Progenitor cell of endocrine pancreas (in vitro differentiated cells): ENCODE measurements at regions not wholly inside any gene's neighbourhood (a gene's known extent, or its start where the extent isn't known, plus 50 kb on each side); places are given as distances from the start of the nearest gene placed in this dataset.

Source experiments
- DNase-seq: peaks from one replicate; pipeline ENCODE4 v3.0.0; 2021; ENCODE audit warnings: low spot score; ENCODE audit not compliant: unreplicated experiment
- H3K27ac Mint-ChIP-seq: 2 replicates; pipeline ENCODE4 v1.8.0; 2021; ENCODE audit warnings: mild to moderate bottlenecking, moderate library complexity, mixed read lengths
- H3K27me3 Mint-ChIP-seq: 2 replicates; pipeline ENCODE4 v1.8.0; 2021; ENCODE audit warnings: mixed read lengths
- H3K36me3 Mint-ChIP-seq: 2 replicates; pipeline ENCODE4 v1.8.0; 2022; ENCODE audit warnings: mixed read lengths; ENCODE audit not compliant: insufficient read depth
- H3K4me1 Mint-ChIP-seq: 2 replicates; pipeline ENCODE4 v1.8.0; 2021; ENCODE audit warnings: low read depth, mixed read lengths
- H3K4me3 Mint-ChIP-seq: 2 replicates; pipeline ENCODE4 v1.8.0; 2021; ENCODE audit warnings: low read depth, mild to moderate bottlenecking, moderate library complexity, mixed read lengths
- H3K9me3 Mint-ChIP-seq: 2 replicates; pipeline ENCODE4 v1.8.0; 2021; ENCODE audit warnings: low read depth, mixed read lengths
- TF ChIP-seq, protein P1 (sequence below): fragments of 200-600 bp; sonication (generic); IDR thresholded peaks from one replicate; pipeline ENCODE4 v1.5.0; 2021; ENCODE audit warnings: antibody characterized with exemption, mild to moderate bottlenecking; ENCODE audit not compliant: unreplicated experiment

DNA sequence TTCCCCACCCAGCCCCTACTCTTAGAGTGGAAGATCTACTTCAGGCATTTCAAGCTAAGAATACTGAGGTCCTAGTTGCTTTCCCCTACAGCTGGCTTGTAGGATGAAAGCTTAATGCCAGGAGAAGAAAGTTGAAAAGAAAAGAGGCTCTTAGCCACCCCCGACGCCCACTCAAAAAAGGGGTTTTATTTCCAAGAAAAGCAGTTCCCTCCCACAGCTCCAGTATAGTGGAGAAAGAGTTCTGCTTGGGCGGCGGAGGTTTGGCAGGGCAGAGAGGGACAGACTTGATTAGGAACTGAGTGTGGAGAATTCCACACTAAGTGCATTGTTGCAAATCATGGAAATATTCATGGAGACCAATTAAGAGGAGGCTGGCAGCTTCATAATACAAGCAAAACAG is 470.9 kb downstream of the ETS1 start:
- TF ChIP-seq, protein P1, sequence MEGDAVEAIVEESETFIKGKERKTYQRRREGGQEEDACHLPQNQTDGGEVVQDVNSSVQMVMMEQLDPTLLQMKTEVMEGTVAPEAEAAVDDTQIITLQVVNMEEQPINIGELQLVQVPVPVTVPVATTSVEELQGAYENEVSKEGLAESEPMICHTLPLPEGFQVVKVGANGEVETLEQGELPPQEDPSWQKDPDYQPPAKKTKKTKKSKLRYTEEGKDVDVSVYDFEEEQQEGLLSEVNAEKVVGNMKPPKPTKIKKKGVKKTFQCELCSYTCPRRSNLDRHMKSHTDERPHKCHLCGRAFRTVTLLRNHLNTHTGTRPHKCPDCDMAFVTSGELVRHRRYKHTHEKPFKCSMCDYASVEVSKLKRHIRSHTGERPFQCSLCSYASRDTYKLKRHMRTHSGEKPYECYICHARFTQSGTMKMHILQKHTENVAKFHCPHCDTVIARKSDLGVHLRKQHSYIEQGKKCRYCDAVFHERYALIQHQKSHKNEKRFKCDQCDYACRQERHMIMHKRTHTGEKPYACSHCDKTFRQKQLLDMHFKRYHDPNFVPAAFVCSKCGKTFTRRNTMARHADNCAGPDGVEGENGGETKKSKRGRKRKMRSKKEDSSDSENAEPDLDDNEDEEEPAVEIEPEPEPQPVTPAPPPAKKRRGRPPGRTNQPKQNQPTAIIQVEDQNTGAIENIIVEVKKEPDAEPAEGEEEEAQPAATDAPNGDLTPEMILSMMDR = no peak
- Mint-ChIP-seq H3K27ac (no peak overlapping the region), H3K4me1 (no peaks in the 10 kb centered on the region), H3K27me3 (peaks cover 5% of the 10 kb centered on the region), H3K36me3 (peaks cover 1% of the 10 kb centered on the region), H3K9me3 (peaks cover 13% of the 10 kb centered on the region), H3K4me3 (no peak overlapping the region)
- no peak for DNase-seq

DNA sequence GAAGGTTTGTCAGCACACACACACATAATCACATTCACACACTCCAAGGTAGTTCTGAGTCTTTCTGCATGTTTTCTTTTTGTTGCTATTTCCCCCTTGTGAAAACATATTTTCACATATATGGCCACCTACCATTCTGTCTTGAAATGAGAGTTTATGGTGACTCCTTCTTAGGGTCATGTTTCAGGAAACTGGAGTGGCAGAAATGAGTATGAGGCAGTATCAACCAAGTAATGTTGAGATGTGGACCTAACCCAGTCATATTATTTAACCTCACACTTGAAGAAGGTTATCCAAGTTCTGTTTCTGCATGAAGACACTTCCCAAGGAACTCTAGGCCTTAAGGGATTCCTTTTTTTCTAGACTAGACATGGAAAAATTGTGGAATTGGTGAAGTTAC is 481.4 kb downstream of the ETS1 start:
- Mint-ChIP-seq H3K36me3 (no peaks in the 10 kb centered on the region), H3K27me3 (peaks cover 4% of the 10 kb centered on the region)

DNA sequence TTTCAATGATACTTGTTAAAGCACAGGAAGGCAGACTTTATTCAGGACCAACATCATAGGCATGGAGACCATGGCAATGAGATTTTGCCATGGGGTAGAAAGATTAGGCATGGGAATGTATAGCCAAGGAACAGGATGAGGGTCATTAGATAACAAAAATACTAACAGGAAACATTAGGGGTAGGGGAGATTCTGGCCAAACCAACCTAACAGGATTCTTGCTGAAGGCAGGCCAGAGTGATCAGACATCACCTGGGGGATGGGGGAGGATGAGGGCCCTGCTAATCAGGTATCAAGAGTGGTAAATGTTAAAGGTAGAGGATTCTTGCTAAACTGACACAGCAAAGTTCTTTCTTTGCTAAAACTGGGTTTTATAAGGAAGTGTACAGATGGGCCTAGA is 481.8 kb downstream of the ETS1 start:
- no peaks in the 10 kb centered on the region for H3K36me3 Mint-ChIP-seq
- TF ChIP-seq, protein P1 = no peak
- peaks cover 5% of the 10 kb centered on the region for H3K4me1 Mint-ChIP-seq
- no peak overlapping the region for H3K27ac Mint-ChIP-seq
- H3K9me3 Mint-ChIP-seq = peaks cover 8% of the 10 kb centered on the region
- H3K4me3 Mint-ChIP-seq = no peak overlapping the region
- H3K27me3 Mint-ChIP-seq = peaks cover 4% of the 10 kb centered on the region
- DNase-seq = no peak

More for the DNA sequence above, 481.4 kb downstream of the ETS1 start:
- no peak overlapping the region for H3K27ac Mint-ChIP-seq
- no peak overlapping the region for H3K4me3 Mint-ChIP-seq
- H3K4me1 Mint-ChIP-seq = peaks cover 5% of the 10 kb centered on the region
- no peak for DNase-seq
- TF ChIP-seq, protein P1 = no peak
- peaks cover 9% of the 10 kb centered on the region for H3K9me3 Mint-ChIP-seq

DNA sequence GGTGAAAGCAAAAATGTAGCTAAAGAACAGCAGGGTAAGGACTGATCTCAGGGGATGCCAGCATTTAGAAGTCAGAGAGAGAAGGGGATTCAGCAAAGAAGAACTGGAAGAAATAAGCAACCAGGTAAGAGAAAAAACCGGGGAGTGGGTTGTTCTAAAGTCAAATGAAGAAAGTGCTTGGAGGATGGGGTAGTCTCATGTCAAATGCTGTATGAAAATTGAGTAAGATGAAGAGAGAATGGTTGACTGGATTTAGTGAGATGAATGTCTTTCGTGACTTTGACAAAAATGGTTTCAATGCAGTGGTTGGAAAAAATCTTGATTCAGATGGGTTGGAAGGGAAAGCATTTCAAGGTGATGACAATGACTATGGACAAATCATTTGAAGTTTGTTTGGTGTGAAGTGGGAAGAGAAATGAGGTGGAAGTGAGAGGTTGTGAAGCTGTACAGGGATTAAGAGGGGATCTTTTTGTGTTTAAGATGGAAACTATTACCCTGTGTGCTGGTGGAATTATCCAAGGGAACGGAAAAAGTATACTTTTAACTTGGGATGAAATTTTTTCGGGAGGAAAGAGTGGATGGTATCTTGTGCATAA is 484.0 kb downstream of the ETS1 start:
- H3K4me1 Mint-ChIP-seq = peaks cover 5% of the 10 kb centered on the region
- no peak overlapping the region for H3K27ac Mint-ChIP-seq
- no peaks in the 10 kb centered on the region for H3K36me3 Mint-ChIP-seq
- H3K4me3 Mint-ChIP-seq = no peak overlapping the region
- DNase-seq = no peak
- TF ChIP-seq, protein P1 = no peak
- H3K9me3 Mint-ChIP-seq = peaks cover 4% of the 10 kb centered on the region
- peaks cover 7% of the 10 kb centered on the region for H3K27me3 Mint-ChIP-seq

DNA sequence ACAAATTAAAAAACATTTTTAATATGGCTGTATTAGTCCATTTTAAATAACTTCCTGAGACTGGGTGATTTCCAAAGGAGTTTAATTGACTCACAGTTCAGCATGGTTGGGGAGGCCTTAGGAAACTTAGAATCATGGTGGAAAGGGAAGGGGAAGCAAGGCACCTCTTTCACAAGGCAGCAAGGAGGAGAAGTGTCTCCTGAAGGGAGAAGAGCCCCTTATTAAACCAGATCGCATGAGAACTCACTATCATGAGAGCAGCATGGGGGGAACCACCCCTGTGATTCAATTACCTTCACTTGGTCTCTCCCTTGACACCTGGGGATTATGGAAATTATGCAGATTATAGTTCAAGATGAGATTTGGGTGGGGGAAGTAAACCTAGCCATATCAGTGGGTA is 488.6 kb downstream of the ETS1 start:
- H3K36me3 Mint-ChIP-seq = no peaks in the 10 kb centered on the region
- peaks cover 2% of the 10 kb centered on the region for H3K4me1 Mint-ChIP-seq
- TF ChIP-seq, protein P1 = no peak
- H3K4me3 Mint-ChIP-seq = no peak overlapping the region
- H3K27me3 Mint-ChIP-seq = peaks cover 7% of the 10 kb centered on the region
- no peak overlapping the region for H3K27ac Mint-ChIP-seq
- H3K9me3 Mint-ChIP-seq = peaks cover 4% of the 10 kb centered on the region
- no peak for DNase-seq
